Effector CD8-positive, alpha-beta T cell (primary cell): ENCODE measurements at regions not wholly inside any gene's neighbourhood (a gene's known extent, or its start where the extent isn't known, plus 50 kb on each side); places are given as distances from the start of the nearest gene placed in this dataset.

Source experiments
- DNase-seq: peaks from one replicate; lab custom pipeline; 2025; lab: John Stamatoyannopoulos, UW

DNA sequence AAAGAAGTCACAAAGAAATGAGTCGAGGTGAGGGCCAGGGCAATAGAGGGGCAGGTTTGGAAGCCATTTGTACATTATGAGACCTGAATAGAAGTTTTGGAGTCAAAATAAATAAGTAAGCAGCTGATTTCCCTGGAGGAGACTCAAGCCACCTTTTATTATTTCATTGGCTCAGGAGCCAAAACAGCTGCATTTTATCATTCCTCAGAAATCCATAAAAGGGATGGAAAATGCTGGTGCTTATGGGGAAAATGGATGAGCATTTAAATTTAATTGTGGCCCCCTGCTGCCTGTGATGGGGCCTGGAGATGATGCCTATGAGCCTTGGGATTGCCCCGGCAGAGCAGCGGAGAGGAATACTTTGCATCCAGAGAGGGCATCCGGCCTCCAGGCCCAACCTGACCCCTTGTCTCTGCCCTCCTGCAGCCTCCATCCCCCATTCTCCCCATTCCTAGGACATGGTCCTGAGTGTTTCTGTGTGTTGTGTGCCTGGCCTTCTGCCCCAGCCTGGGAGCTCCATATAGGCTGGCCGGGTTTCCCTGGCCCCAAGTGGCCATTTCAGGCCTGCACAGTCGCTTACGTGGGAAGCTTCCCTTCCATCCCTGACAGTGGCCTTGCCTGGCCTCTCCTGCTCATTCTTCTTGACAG, 296.8 kb upstream of the ZMIZ1 start:
- DNase-seq = no peak

DNA sequence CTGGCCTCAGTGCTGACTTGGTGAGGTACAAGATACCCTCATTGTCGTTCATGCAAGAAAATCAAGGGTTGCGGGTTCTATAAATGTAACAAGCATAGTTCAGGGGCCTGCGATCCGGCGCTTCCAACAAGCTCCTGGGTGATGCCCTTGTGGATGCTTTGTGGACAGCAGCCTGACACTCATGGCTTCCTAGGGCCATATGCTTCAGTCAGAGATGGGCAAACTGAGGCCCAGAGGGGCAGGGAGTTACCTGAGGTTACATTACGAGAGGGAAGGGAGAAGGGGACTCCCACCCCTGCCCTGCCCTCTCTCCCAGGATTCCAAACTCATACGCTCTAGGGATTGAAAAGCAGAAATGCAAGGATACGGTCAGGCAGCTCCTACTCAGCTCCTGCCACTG, 296.3 kb upstream of the ZMIZ1 start:
- no peak for DNase-seq

- no peak for DNase-seq
Measured at GRCh38 chr10:78772986-78773530, 295.7 kb upstream of the ZMIZ1 start.

DNA sequence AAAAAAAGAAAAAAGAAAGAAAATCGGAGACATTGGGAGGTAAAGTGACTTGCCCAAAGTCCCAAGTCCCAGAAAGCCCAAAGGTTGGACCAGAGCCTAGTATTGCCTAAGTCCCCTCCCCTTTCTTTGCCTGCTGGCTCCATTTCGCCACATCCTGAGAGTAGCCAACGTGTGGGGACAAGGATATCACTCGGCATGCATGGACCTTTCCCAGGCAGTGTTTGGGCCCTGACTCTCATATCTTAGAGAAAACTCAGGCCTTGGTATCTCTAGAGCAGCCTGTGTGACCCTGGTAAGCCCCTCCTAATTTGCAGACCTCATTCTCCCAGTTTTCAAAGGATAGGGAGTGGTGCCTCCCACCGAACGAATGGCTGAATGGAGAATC, 294.2 kb upstream of the ZMIZ1 start:
- DNase-seq = no peak

GRCh38 chr10:78774999-78775711, 293.6 kb upstream of the ZMIZ1 start:
- no peak for DNase-seq

- DNase-seq = no peak
Measured at GRCh38 chr10:78775891-78776290, 292.9 kb upstream of the ZMIZ1 start.

DNA sequence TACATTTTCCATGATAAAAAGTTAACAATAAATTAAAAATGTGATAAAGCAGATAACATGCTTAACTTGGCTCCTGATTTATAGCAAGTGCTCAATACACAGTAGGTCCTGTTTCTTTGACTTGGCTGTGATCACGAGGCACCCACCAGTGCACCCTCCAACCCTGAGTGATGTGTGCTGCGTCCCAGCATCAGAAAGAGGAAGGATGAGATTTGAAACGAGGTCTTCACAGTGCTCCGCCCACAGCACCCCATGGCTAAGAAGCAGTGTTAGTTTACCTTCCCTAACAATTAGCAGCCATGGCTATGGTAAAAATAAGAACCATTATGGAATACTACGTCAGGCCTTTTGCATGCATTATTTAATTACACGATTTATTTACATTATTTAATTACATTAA, 292.0 kb upstream of the ZMIZ1 start:
- no peak for DNase-seq

- DNase-seq = no peak
Measured at GRCh38 chr10:78777466-78777865, 291.3 kb upstream of the ZMIZ1 start.

GRCh38 chr10:78777867-78778266, 290.9 kb upstream of the ZMIZ1 start:
- DNase-seq = no peak

DNA sequence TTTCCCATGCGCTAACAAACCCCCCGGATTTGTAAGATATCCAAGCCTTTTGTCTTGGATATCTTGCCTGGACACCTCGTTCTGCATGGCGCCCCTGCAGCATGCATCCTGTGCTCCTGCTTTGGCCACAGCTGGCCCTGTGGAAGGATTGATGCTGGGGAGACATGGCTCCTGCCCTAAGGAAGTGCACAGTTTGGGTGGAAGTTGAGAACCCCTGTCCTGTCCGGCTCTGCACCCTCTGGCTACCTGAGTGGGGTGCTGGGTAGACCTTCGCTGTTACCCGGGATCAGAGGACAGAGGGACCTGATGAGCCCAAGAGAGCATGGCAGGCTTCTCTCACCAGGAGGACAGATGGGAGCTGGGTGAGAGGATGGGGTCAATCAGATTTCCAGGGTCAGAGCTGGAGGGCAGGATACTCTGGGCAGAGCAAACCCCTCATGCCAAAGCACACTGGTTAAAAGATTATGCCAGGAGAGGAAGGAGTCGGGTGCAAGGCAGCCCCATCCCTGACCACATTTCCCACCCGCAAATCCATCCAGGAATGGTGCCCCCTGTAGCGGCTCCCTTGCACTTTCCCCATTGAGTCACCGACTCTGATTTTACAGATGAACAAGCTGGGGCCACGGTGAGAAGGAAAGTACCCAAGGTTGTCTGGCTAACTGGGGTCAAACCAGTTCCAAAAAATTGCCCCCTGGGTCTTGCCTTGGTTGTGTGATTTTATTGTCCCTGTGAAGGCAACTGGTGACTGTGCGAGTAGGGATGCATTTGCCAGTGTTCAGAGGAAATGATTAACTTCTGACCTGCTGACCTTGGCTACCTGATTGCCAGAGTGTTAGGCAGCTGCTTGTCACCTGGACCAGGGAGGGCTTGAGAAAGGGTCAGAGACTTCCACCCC, 290.1 kb upstream of the ZMIZ1 start:
- DNase-seq = no peak

DNA sequence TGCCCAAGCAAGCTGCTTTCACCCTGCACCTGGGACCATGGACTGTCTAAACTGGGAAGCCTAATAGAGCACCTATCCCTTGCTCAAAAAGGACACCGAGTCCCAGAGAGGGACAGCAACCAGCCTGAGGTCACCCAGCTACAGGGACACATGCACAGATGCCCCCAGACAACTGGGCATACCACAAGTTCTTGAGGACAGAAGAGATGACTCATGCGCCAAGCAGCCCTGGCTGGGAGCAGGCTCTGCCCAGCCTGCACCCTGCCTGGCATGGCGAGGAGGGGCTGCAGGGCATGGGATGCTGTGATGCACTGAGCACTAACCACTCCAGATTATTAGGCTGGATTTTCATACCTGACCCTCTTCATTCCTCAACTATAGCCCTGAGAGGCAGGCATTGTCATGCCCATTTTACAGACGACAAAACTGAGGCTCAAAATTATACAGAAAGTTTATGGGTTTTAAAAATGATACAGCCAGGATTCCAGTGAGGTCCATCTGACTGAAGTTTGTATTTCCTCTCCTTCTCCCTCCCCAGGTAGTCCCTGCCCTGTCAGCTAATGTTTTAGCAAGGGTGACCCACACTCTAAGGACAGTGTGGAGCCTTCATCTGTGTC, 289.3 kb upstream of the ZMIZ1 start:
- no peak for DNase-seq

DNA sequence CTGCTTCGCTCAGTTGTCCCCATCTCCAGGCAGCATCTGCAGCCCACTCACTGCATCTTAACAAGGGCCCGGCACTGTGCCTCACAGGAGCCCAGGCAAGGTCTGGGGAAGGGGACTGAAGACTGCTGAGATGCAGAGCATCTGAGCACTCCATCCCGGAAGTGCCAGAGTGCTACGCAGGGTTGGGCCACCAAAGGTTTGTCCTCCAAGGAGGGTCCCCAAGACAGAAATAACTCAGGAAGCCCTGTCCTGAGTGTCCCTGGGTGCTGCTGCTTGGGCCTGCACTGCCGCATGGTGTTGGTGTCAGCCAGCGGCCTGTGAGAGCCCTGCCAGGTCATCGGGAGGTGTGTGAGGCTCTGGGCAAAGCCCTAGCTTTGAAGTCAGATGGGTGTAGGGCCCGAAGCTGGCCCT, 288.2 kb upstream of the ZMIZ1 start:
- DNase-seq = no peak

GRCh38 chr10:78781251-78781913, 287.4 kb upstream of the ZMIZ1 start:
- DNase-seq = no peak

DNA sequence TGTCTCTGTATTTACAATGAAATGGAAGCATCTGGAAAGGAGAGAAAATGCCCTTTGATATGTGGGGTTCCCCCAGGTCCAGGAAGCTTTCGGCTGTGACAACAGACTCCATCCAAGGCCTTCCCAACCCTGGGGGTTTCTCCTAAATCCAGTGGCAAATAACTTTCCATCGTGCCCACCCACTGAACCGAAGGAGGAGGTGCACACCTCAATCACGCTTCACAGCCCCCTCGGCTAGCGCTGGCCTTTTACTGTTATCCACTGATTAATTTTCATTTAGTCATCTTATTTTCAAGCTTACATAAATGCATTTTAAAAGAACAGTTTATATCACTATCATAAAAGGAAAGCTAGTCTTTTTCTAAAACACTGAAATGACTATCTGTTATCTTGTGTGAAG, 286.8 kb upstream of the ZMIZ1 start:
- no peak for DNase-seq

DNA sequence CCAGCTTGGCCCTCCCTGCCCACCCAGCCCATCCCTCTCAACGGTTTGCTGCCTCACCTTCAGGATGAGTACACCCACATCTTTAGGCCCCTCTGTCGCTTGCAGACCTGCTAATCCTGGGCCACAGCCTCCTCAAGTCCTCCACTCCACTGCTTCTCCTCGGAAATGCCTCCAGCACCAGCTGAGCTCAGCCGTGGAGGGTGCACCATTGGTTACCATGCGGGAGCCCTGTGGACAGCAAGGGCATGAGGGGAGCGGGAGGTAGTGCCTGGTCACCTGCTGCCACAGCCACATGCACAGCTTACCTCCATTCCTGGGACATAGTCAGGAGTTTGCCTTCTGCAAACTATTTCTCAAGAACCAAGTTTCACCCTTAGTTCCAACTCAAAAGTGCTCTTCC, 286.3 kb upstream of the ZMIZ1 start:
- DNase-seq = no peak

DNA sequence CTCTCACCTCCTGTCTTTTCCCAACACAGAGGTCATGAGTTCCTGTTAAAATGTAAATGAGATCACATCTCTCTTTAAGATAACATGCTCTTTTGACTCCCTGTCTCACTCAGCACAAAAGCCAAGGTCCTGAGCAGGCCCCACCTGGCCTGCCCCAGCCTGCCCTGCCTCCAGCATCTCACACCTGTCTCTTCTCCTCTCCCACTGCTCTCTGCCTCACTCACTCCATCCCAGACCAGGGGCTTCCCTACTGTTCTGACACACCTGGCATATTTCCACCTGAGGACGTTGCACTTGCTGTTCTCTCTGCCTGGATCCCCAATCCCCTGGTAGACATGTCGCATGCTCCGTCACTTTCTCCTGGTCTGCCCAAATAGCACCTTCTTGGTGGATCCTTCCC, 285.0 kb upstream of the ZMIZ1 start:
- DNase-seq = no peak

DNA sequence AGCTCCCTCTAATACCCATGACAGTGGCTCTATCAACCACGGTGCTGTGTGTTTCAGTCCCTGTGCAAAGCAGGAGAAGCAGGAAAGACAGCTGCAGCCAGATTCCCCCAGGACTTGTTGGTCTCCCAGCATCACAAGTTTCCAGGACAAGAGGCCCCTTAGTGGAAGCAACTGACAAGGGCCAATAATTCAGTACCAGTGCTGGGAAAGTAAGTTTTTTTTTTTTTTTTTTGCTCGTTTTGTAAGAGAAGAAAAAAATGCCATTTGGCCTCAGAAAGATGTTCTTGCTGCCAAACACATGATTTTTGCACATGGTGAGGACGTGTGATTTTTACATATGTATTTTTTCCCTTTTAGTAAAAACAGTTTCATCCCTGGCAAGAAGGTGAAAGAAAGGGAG, 284.2 kb upstream of the ZMIZ1 start:
- DNase-seq = no peak

DNA sequence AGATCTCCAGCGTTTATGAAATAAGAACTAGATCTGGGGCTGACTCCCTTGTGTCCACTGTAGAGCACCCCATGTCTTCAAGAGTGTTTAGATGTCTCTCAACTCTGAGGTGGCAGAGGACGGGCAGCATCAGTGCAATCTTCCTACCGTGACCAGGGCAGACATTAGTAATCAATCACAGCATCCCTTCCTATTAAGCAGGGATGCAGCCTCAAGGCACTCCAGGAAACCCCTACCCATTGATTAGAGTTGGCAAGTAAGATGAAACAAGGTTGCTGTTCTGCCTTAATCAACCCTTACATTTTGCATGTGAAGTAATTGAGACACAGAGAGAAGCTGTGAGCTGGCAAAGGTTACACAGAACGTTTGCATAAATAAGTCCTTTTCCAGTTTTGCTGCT, 283.7 kb upstream of the ZMIZ1 start:
- no peak for DNase-seq

- DNase-seq = no peak
Measured at GRCh38 chr10:78785991-78786390, 282.8 kb upstream of the ZMIZ1 start.

GRCh38 chr10:78787125-78787524, 281.6 kb upstream of the ZMIZ1 start:
- no peak for DNase-seq

DNA sequence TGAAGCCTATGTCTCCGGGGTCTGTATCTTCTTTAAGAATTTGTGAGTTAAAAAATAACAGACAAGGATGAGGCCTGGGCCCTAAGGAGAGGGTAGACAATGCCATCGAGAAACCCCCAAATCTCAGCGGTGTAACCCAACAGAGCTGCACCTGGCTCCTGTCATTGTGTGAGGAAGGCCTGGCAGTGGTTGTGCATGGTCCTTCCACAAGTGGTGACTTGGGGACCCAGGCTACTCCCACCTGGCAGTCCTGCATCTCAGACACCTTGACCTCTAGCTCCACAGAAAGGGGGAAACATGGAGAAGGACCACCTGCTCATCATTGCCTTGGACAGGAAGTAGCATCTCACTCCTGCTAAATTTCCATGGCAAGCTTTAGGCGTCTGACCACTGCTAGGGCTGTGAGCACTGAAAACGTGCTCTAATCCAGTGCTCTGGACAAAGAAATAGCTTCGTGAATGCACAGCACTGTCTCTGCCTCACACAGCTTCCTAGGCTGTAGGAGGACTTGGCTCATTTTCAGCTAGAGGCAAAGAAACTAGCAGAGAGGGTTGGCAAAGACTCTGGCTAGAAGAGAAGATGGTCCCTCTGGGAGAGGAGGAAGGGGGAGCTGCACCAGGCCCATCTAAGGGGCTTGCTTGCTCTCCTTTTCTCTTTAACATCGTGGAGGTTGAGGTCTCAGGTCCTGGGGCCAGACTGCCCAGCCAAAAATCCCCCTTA, 273.9 kb upstream of the ZMIZ1 start:
- no peak for DNase-seq
